ENCODE measurements at regions not wholly inside any gene's neighbourhood (a gene's known extent, or its start where the extent isn't known, plus 50 kb on each side); places are given as distances from the start of the nearest gene placed in this dataset.
A peak's percentile ranks its signal among the peaks of the same experiment; 100 is the strongest.

GRCh38 chr2:42108852-42109251 lies 60.3 kb upstream of the EML4 start:
- DNase-seq: no peak

GRCh38 chr2:42109959-42110640 lies 59.1 kb upstream of the EML4 start:
- DNase-seq: no peak

- no peak for DNase-seq
These were observed 58.4 kb upstream of the EML4 start for GRCh38 chr2:42110641-42111322.

- no peak for DNase-seq
These were observed 56.7 kb upstream of the EML4 start for GRCh38 chr2:42112418-42112817.

- DNase-seq: no peak
These were observed 55.7 kb upstream of the EML4 start for GRCh38 chr2:42113452-42113851.

GRCh38 chr2:42114091-42114490 lies 55.1 kb upstream of the EML4 start:
- DNase-seq: no peak

GRCh38 chr2:42115588-42115987 lies 53.6 kb upstream of the EML4 start:
- no peak for DNase-seq

GRCh38 chr2:42116195-42117181 lies 52.7 kb upstream of the EML4 start:
- no peak for DNase-seq

GRCh38 chr2:42117182-42117579 lies 52.0 kb upstream of the EML4 start:
- DNase-seq: no peak

GRCh38 chr2:42117923-42118753 lies 51.0 kb upstream of the EML4 start:
- no peak for DNase-seq

GRCh38 chr2:42118754-42119569 lies 50.2 kb upstream of the EML4 start:
- peak in 1 of 2 experiments; percentile 15 for DNase-seq

Measured in NCI-H524 (cell line).